ENCODE measurements at regions not wholly inside any gene's neighbourhood (a gene's known extent, or its start where the extent isn't known, plus 50 kb on each side); places are given as distances from the start of the nearest gene placed in this dataset.

GRCh38 chr12:124172636-124173035, 122.3 kb upstream of the RFLNA start:
- DNase-seq (ENCODE audit: low spot score) = peak; percentile 19
- ChIA-PET POLR2A (ENCODE audit: low non-redundant PET) (no interaction called here), CTCF (no interaction called here)
- TF ChIP-seq, protein P1, sequence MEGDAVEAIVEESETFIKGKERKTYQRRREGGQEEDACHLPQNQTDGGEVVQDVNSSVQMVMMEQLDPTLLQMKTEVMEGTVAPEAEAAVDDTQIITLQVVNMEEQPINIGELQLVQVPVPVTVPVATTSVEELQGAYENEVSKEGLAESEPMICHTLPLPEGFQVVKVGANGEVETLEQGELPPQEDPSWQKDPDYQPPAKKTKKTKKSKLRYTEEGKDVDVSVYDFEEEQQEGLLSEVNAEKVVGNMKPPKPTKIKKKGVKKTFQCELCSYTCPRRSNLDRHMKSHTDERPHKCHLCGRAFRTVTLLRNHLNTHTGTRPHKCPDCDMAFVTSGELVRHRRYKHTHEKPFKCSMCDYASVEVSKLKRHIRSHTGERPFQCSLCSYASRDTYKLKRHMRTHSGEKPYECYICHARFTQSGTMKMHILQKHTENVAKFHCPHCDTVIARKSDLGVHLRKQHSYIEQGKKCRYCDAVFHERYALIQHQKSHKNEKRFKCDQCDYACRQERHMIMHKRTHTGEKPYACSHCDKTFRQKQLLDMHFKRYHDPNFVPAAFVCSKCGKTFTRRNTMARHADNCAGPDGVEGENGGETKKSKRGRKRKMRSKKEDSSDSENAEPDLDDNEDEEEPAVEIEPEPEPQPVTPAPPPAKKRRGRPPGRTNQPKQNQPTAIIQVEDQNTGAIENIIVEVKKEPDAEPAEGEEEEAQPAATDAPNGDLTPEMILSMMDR (conservative IDR thresholded peaks at IDR 0.05; ENCODE audit: low read depth) = no peak
- H3K27ac ChIP-seq = no peak overlapping the region

- H3K27ac ChIP-seq = no peak overlapping the region
- no peak for DNase-seq (ENCODE audit: low spot score)
- TF ChIP-seq, protein P1 (conservative IDR thresholded peaks at IDR 0.05; ENCODE audit: low read depth) = no peak
- CTCF ChIA-PET = no interaction called here
- POLR2A ChIA-PET (ENCODE audit: low non-redundant PET) = no interaction called here
Measured at GRCh38 chr12:124173692-124174091, 121.2 kb upstream of the RFLNA start.

DNA sequence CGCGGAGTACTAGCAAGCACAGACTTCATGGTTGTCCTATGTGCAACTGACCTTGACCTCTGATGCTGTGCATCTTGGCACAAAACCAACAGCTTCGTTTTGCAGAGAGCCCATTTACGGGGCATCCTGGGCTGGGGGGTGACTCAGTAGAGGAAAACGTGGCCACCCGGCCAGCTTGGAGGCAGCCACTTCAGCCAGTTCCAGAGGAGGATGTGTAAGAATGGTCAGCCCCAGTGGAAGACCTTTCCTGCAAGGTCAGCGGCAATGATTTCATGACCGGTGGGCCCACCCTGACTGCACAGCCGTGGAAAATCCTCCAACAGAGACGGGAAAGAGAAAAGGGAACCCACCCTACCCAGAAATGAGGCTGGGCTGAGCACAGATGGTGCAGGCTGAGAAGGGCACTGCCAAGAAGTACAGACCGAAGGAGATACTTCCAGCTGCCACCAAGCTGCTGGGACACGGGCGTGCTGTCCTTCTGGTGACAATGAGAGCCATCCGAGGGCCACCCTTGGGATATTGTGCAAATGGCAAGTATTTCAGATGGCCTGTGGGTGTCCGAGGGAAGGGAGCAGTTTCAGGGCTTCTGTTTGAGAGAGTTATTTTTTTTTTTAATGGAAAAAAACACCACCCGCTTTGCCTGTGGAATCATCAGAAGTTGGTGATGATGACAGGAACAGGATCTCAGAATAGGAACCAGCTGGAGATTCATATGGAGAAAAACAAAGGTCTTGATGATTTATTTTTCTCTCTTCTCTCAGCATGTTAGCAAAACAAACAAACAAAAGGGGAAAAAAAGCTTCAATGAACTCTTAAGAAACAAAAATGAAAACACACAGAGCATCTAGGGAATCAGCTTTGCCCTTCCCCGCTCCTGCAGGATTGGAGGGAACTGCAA, 120.2 kb upstream of the RFLNA start:
- no peak for DNase-seq (ENCODE audit: low spot score)
- TF ChIP-seq, protein P1 (conservative IDR thresholded peaks at IDR 0.05; ENCODE audit: low read depth) = no peak
- ChIA-PET CTCF (interaction anchor here (0.6 kb wide), 1 partner anchor 34 kb away, joined by 3 read pairs; no protein-coding TSS in a partner anchor), POLR2A (ENCODE audit: low non-redundant PET) (no interaction called here)
- no peak overlapping the region for H3K27ac ChIP-seq

GRCh38 chr12:124175704-124176103, 119.2 kb upstream of the RFLNA start:
- ChIA-PET CTCF (no interaction called here), POLR2A (ENCODE audit: low non-redundant PET) (no interaction called here)
- TF ChIP-seq, protein P1 (conservative IDR thresholded peaks at IDR 0.05; ENCODE audit: low read depth) = no peak
- H3K27ac ChIP-seq = no peak overlapping the region
- no peak for DNase-seq (ENCODE audit: low spot score)

GRCh38 chr12:124177276-124177950, 117.5 kb upstream of the RFLNA start:
- no peak for DNase-seq (ENCODE audit: low spot score)
- ChIA-PET CTCF (no interaction called here), POLR2A (ENCODE audit: low non-redundant PET) (no interaction called here)
- H3K27ac ChIP-seq = no peak overlapping the region
- TF ChIP-seq, protein P1 (conservative IDR thresholded peaks at IDR 0.05; ENCODE audit: low read depth) = no peak

GRCh38 chr12:124177951-124178316, 117.0 kb upstream of the RFLNA start:
- no peak for DNase-seq (ENCODE audit: low spot score)
- POLR2A ChIA-PET (ENCODE audit: low non-redundant PET) = no interaction called here
- TF ChIP-seq, protein P1 (conservative IDR thresholded peaks at IDR 0.05; ENCODE audit: low read depth) = no peak
- CTCF ChIA-PET = no interaction called here
- no peak overlapping the region for H3K27ac ChIP-seq
